ENCODE measurements at regions not wholly inside any gene's neighbourhood (a gene's known extent, or its start where the extent isn't known, plus 50 kb on each side); places are given as distances from the start of the nearest gene placed in this dataset.

DNA sequence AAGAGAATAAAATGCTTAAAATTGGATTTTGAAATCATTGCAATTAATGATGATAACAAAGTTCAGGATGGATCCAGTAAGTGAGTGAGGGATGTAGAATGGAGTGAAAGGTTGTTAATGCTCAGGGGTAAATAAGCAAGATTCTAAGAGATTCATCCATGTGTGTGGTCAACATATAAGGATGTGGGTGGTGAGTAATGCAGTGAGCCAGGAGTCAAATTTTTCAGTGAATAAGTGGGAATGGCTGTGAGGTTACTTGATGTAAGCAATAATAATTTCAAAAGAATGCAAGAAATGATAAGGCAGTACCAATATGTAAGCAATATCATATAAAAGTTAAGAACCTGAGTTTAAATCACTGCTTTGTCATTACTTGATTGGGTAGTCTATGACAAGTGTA is 207.5 kb upstream of the ADGRB3 start:
- H3K4me1 ChIP-seq (ENCODE audit: control insufficient read depth in 5 of 5, insufficient read depth in 5 of 5, low read length in 5 of 5), result no peaks in the 10 kb centered on the region
- no peaks in the 10 kb centered on the region for H3K27me3 ChIP-seq (ENCODE audit: control insufficient read depth in 5 of 5, insufficient read depth in 4 of 5, low read length in 5 of 5)
- H3K27ac ChIP-seq (ENCODE audit: low read depth, low read length), result no peak overlapping the region
- H3K9me3 ChIP-seq (ENCODE audit: control insufficient read depth in 5 of 5, low read length in 5 of 5), result no peaks in the 10 kb centered on the region
- H3K36me3 ChIP-seq (ENCODE audit: control insufficient read depth in 5 of 5, insufficient read depth in 5 of 5, low read length in 5 of 5), result no peaks in the 10 kb centered on the region
- no peak overlapping the region for H3K4me3 ChIP-seq (ENCODE audit: low read depth in 1 of 5, low read length in 5 of 5)
- H3K9ac ChIP-seq (ENCODE audit: low read length in 5 of 5), result no peak overlapping the region

DNA sequence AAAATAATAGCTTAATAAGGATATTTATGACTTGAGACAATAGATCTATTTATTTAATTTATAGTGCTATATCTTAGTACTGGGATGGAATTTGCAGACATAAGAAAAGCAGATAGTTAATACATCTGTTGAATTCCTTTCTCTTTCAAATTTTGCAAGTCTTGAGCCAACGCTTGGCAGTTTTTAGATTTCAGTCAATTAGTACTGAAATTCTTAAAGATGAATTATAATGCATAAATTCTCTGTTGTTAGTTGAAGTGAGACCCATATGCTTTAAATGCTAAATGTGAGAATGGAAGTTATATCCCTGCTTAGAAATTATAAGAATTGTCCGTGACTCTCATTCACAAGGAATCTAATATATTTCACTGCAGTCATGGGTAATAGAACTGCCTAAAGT is 225.1 kb upstream of the ADGRB3 start:
- H3K36me3 ChIP-seq (ENCODE audit: control insufficient read depth in 5 of 5, insufficient read depth in 5 of 5, low read length in 5 of 5), result no peaks in the 10 kb centered on the region
- H3K9ac ChIP-seq (ENCODE audit: low read length in 5 of 5), result no peak overlapping the region
- no peaks in the 10 kb centered on the region for H3K9me3 ChIP-seq (ENCODE audit: control insufficient read depth in 5 of 5, low read length in 5 of 5)
- no peak overlapping the region for H3K4me3 ChIP-seq (ENCODE audit: low read depth in 1 of 5, low read length in 5 of 5)
- no peak overlapping the region for H3K27ac ChIP-seq (ENCODE audit: low read depth, low read length)
- H3K4me1 ChIP-seq (ENCODE audit: control insufficient read depth in 5 of 5, insufficient read depth in 5 of 5, low read length in 5 of 5), result no peaks in the 10 kb centered on the region
- no peaks in the 10 kb centered on the region for H3K27me3 ChIP-seq (ENCODE audit: control insufficient read depth in 5 of 5, insufficient read depth in 4 of 5, low read length in 5 of 5)

DNA sequence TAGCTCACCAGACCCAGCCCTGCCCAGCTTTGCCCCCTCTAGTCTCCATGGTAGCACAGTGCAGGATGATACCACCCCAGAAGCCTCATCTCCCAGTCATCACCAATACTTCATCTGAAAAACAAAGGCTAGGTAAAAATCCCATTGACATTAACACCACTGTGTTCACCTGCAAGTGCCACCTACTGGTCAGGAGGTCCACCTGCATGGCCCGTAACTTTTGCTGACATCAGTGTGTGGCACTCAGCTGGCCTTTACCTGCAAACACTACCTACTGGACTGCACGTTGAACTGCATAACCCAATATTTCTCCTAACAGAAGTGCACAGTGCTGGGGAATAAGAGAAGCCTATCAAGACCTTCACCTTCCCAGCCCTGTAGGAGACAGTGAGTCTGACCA is 234.7 kb upstream of the ADGRB3 start:
- Histone ChIP-seq H3K4me3 (ENCODE audit: low read depth in 1 of 5, low read length in 5 of 5) (no peak overlapping the region), H3K4me1 (ENCODE audit: control insufficient read depth in 5 of 5, insufficient read depth in 5 of 5, low read length in 5 of 5) (no peaks in the 10 kb centered on the region), H3K27me3 (ENCODE audit: control insufficient read depth in 5 of 5, insufficient read depth in 4 of 5, low read length in 5 of 5) (no peaks in the 10 kb centered on the region), H3K36me3 (ENCODE audit: control insufficient read depth in 5 of 5, insufficient read depth in 5 of 5, low read length in 5 of 5) (no peaks in the 10 kb centered on the region), H3K27ac (ENCODE audit: low read depth, low read length) (no peak overlapping the region), H3K9ac (ENCODE audit: low read length in 5 of 5) (no peak overlapping the region), H3K9me3 (ENCODE audit: control insufficient read depth in 5 of 5, low read length in 5 of 5) (peaks cover 0 to 29% (median 10%) of the 10 kb centered on the region in 5 donors)

DNA sequence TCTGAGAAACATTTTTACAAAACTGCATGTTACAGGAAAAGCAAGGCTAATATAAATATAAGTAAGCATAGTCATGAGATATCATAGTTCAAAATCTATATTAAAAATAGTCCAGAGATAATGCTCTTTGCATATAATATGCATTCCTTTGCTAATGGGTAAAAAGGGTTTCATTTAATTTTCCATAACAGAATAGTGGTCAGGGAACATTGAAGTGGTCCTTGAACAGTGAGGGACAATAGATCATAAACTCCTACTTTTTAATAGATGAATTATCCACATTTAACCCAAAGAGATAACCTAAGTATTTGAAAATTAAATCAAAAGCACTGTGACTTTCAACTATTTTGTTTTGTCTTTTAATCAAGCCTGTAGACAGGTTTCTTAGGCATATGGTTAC is 243.1 kb upstream of the ADGRB3 start:
- Histone ChIP-seq H3K27me3 (ENCODE audit: control insufficient read depth in 5 of 5, insufficient read depth in 4 of 5, low read length in 5 of 5) (no peaks in the 10 kb centered on the region), H3K36me3 (ENCODE audit: control insufficient read depth in 5 of 5, insufficient read depth in 5 of 5, low read length in 5 of 5) (no peaks in the 10 kb centered on the region), H3K9ac (ENCODE audit: low read length in 5 of 5) (no peak overlapping the region), H3K9me3 (ENCODE audit: control insufficient read depth in 5 of 5, low read length in 5 of 5) (peaks cover 0 to 4% (median 3%) of the 10 kb centered on the region in 5 donors), H3K27ac (ENCODE audit: low read depth, low read length) (no peak overlapping the region), H3K4me1 (ENCODE audit: control insufficient read depth in 5 of 5, insufficient read depth in 5 of 5, low read length in 5 of 5) (no peaks in the 10 kb centered on the region), H3K4me3 (ENCODE audit: low read depth in 1 of 5, low read length in 5 of 5) (no peak overlapping the region)

DNA sequence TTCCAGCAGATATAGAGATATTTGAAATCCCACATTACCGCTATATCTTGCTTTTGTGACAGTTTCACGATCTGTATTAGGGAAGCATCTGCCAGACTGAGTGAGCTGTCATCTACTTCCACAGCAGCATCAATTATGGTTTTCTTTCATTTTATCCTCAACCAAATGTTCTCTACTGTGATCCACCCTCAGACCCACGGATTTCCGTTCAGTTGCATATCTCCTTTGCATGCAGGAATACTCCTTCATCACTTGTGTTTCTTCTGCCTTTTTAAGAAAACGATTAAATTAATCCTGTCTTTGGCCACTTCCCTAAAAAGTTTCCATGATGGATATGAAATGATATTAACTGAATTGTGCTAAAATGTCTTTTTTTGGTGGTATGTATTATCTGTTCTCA is 262.1 kb upstream of the ADGRB3 start:
- no peaks in the 10 kb centered on the region for H3K36me3 ChIP-seq (ENCODE audit: control insufficient read depth in 5 of 5, insufficient read depth in 5 of 5, low read length in 5 of 5)
- no peak overlapping the region for H3K4me3 ChIP-seq (ENCODE audit: low read depth in 1 of 5, low read length in 5 of 5)
- no peak overlapping the region for H3K9ac ChIP-seq (ENCODE audit: low read length in 5 of 5)
- H3K27ac ChIP-seq (ENCODE audit: low read depth, low read length), result no peak overlapping the region
- no peaks in the 10 kb centered on the region for H3K27me3 ChIP-seq (ENCODE audit: control insufficient read depth in 5 of 5, insufficient read depth in 4 of 5, low read length in 5 of 5)
- H3K4me1 ChIP-seq (ENCODE audit: control insufficient read depth in 5 of 5, insufficient read depth in 5 of 5, low read length in 5 of 5), result no peaks in the 10 kb centered on the region
- no peaks in the 10 kb centered on the region for H3K9me3 ChIP-seq (ENCODE audit: control insufficient read depth in 5 of 5, low read length in 5 of 5)

DNA sequence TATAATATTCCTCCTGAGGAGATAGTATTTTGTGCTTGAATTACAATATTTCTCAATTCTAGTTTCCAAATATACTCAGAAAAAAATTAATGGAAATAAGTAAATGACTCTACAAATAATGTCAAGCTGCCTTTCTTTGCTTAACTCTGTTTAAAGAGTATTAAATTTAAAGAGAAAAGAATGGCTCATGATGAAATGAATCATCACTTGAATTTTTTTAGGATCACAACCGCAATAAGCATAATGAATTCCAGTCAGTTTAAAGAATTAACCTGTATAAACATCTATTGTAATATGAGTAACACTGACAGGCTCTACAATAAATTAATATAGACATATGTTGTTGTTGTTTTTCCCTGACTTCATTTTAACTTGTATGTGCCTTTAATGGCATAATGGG is 266.2 kb upstream of the ADGRB3 start:
- no peaks in the 10 kb centered on the region for H3K27me3 ChIP-seq (ENCODE audit: control insufficient read depth in 5 of 5, insufficient read depth in 4 of 5, low read length in 5 of 5)
- H3K27ac ChIP-seq (ENCODE audit: low read depth, low read length), result no peak overlapping the region
- H3K9me3 ChIP-seq (ENCODE audit: control insufficient read depth in 5 of 5, low read length in 5 of 5), result no peaks in the 10 kb centered on the region
- H3K9ac ChIP-seq (ENCODE audit: low read length in 5 of 5), result no peak overlapping the region
- no peaks in the 10 kb centered on the region for H3K4me1 ChIP-seq (ENCODE audit: control insufficient read depth in 5 of 5, insufficient read depth in 5 of 5, low read length in 5 of 5)
- H3K36me3 ChIP-seq (ENCODE audit: control insufficient read depth in 5 of 5, insufficient read depth in 5 of 5, low read length in 5 of 5), result no peaks in the 10 kb centered on the region
- no peak overlapping the region for H3K4me3 ChIP-seq (ENCODE audit: low read depth in 1 of 5, low read length in 5 of 5)

DNA sequence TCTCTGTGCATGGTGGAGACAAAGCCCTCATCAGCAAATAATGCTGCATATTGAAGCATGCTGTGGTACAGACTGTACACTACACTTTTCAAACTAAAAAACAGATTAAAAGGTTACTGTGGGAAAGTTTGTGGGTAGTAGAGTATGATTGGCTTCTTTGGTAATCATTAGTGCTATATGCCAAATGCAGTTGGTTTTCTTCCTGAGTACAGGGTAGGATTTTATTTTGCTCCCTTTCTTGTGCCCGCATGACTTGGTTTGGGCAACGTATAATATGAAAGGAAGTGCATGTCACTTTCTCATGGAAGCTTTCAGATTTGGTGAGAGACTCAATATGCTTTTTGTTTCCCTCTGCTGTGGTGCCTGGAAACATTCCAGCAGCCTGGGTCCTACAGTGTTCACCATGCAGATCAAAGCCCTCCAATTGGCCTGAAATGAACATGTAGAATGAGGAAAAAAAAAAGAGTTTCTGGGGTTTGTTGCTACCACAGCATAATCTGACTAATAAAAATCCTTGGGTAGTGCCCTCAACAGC is 270.7 kb upstream of the ADGRB3 start:
- Histone ChIP-seq H3K4me1 (ENCODE audit: control insufficient read depth in 5 of 5, insufficient read depth in 5 of 5, low read length in 5 of 5) (no peaks in the 10 kb centered on the region), H3K27ac (ENCODE audit: low read depth, low read length) (no peak overlapping the region), H3K9ac (ENCODE audit: low read length in 5 of 5) (no peak overlapping the region), H3K27me3 (ENCODE audit: control insufficient read depth in 5 of 5, insufficient read depth in 4 of 5, low read length in 5 of 5) (no peaks in the 10 kb centered on the region), H3K9me3 (ENCODE audit: control insufficient read depth in 5 of 5, low read length in 5 of 5) (no peaks in the 10 kb centered on the region), H3K36me3 (ENCODE audit: control insufficient read depth in 5 of 5, insufficient read depth in 5 of 5, low read length in 5 of 5) (no peaks in the 10 kb centered on the region), H3K4me3 (ENCODE audit: low read depth in 1 of 5, low read length in 5 of 5) (no peak overlapping the region)

DNA sequence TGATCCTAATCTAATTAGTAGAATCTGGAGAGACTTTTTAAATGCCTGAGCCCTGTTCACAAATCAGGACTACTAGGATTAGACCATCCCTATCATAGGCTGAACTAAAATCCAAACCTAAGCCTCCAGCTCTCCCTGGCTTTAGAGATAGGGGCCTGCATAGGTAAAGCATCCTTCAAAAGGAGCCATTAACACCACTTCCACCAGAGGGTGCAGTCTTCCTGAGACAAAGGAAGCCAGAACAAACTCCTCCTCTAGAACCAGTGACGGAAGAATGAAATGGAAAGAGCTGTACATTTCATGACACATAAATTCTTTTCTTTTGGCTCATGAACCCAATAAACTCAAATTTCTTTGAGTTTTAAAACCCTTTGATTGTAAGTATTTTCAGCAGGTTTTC is 291.2 kb upstream of the ADGRB3 start:
- Histone ChIP-seq H3K9ac (ENCODE audit: low read length in 5 of 5) (no peak overlapping the region), H3K4me1 (ENCODE audit: control insufficient read depth in 5 of 5, insufficient read depth in 5 of 5, low read length in 5 of 5) (no peaks in the 10 kb centered on the region), H3K4me3 (ENCODE audit: low read depth in 1 of 5, low read length in 5 of 5) (no peak overlapping the region), H3K27me3 (ENCODE audit: control insufficient read depth in 5 of 5, insufficient read depth in 4 of 5, low read length in 5 of 5) (no peaks in the 10 kb centered on the region), H3K36me3 (ENCODE audit: control insufficient read depth in 5 of 5, insufficient read depth in 5 of 5, low read length in 5 of 5) (no peaks in the 10 kb centered on the region), H3K27ac (ENCODE audit: low read depth, low read length) (no peak overlapping the region), H3K9me3 (ENCODE audit: control insufficient read depth in 5 of 5, low read length in 5 of 5) (no peaks in the 10 kb centered on the region)

DNA sequence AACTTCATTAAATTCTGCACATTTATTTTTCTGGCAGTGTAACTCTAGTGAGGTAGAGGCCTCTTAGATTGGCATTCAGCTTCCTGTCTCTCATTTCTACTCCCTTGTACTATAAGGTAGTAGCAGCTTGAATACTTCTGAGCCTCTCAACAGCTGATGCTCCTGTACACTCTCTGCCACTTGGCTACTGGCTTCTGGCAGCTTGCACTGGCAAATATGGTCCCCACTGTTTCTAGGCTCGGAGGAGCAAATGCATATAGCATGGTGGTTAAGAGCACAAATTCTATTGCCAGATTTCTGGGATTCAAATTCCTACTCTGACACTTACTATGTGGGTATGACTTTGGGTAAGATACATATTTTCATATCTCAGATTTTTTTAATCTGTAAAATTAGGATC is 292.8 kb upstream of the ADGRB3 start:
- Histone ChIP-seq H3K9me3 (ENCODE audit: control insufficient read depth in 5 of 5, low read length in 5 of 5) (no peaks in the 10 kb centered on the region), H3K4me3 (ENCODE audit: low read depth in 1 of 5, low read length in 5 of 5) (no peak overlapping the region), H3K27ac (ENCODE audit: low read depth, low read length) (no peak overlapping the region), H3K36me3 (ENCODE audit: control insufficient read depth in 5 of 5, insufficient read depth in 5 of 5, low read length in 5 of 5) (no peaks in the 10 kb centered on the region), H3K27me3 (ENCODE audit: control insufficient read depth in 5 of 5, insufficient read depth in 4 of 5, low read length in 5 of 5) (no peaks in the 10 kb centered on the region), H3K4me1 (ENCODE audit: control insufficient read depth in 5 of 5, insufficient read depth in 5 of 5, low read length in 5 of 5) (no peaks in the 10 kb centered on the region), H3K9ac (ENCODE audit: low read length in 5 of 5) (no peak overlapping the region)

DNA sequence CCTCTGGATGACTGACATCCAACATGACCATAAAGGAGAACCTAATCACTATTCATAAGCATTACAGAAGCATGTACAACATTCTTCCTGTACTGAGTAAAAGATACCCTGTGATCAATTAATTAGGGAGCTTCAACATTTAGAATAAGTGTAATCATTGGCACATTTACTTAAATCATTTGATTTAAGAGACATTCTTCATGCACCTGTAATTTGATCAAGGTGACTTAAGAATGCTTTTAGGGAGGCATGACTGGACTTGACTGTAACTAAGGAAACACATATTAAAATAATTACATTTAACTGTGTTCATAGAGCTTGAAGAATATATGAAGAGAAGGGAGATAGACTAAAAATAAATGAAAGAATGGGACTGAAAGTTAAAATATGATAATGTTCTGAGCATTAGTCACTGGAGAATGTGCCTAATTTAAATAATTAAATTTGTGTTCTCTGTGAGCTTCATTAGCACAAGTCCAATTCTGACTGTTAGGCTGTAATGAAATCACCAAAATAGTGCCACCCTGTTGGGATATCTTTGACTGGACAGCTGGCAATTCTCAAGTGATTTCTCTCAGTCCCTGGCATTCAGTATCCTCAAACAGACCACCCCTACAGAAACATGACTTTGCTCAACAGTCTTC is 295.5 kb upstream of the ADGRB3 start:
- Histone ChIP-seq H3K27ac (ENCODE audit: low read depth, low read length) (no peak overlapping the region), H3K9ac (ENCODE audit: low read length in 5 of 5) (no peak overlapping the region), H3K36me3 (ENCODE audit: control insufficient read depth in 5 of 5, insufficient read depth in 5 of 5, low read length in 5 of 5) (no peaks in the 10 kb centered on the region), H3K4me3 (ENCODE audit: low read depth in 1 of 5, low read length in 5 of 5) (no peak overlapping the region), H3K4me1 (ENCODE audit: control insufficient read depth in 5 of 5, insufficient read depth in 5 of 5, low read length in 5 of 5) (no peaks in the 10 kb centered on the region), H3K9me3 (ENCODE audit: control insufficient read depth in 5 of 5, low read length in 5 of 5) (no peaks in the 10 kb centered on the region), H3K27me3 (ENCODE audit: control insufficient read depth in 5 of 5, insufficient read depth in 4 of 5, low read length in 5 of 5) (no peaks in the 10 kb centered on the region)

All from subcutaneous abdominal adipose tissue (tissue), 5 donors.